ENCODE measurements at regions not wholly inside any gene's neighbourhood (a gene's known extent, or its start where the extent isn't known, plus 50 kb on each side); places are given as distances from the start of the nearest gene placed in this dataset.
A peak's percentile ranks its signal among the peaks of the same experiment; 100 is the strongest.

GRCh38 chr15:35669432-35670045, 123.6 kb upstream of the DPH6 start:
- no peak for DNase-seq (ENCODE audit: low read depth)
- H3K4me3 ChIP-seq (ENCODE audit: low read depth, low read length) = no peak overlapping the region
- TF ChIP-seq, protein P1, sequence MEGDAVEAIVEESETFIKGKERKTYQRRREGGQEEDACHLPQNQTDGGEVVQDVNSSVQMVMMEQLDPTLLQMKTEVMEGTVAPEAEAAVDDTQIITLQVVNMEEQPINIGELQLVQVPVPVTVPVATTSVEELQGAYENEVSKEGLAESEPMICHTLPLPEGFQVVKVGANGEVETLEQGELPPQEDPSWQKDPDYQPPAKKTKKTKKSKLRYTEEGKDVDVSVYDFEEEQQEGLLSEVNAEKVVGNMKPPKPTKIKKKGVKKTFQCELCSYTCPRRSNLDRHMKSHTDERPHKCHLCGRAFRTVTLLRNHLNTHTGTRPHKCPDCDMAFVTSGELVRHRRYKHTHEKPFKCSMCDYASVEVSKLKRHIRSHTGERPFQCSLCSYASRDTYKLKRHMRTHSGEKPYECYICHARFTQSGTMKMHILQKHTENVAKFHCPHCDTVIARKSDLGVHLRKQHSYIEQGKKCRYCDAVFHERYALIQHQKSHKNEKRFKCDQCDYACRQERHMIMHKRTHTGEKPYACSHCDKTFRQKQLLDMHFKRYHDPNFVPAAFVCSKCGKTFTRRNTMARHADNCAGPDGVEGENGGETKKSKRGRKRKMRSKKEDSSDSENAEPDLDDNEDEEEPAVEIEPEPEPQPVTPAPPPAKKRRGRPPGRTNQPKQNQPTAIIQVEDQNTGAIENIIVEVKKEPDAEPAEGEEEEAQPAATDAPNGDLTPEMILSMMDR (conservative IDR thresholded peaks at IDR 0.05; ENCODE audit: low read depth, low read length) = no peak

DNA sequence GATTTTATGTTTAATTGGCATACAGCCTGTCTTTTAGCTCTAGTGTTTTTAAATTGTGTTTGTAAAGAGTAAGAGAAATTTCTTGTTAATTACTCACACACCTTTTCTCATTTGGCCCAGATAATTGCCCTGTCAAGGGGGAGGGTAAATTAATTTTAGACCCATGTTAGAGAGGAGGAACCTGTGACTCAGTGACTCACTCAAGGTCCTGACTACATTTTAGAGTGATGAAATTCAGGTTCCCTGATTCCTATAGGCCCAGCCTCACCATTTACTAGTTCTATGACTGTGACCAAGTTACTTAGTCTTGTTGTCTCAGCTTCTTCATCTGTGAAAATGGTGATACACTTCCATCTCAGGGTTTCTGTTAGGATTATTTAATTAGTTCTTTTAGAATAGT, 125.2 kb upstream of the DPH6 start:
- DNase-seq (ENCODE audit: low read depth) = peak; percentile 92

DNA sequence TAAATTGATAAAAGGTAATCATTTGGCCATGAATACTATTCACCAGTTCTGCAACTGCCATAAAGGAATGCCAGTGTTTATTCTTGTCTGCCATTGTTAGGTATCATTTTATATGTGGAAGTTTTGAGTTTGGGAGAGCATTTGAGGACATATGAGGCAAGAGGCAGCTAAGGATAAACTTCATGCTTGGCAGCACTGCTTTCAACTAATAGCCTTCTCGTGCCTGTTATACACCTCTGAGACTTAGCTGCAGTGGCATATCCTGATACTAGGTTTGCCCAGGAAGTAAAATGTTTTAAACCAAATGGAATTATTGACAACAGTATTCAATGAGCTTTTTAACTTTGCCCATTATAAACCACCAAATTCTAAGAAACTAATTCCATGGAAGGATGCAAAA, 126.0 kb upstream of the DPH6 start:
- H3K4me3 ChIP-seq (ENCODE audit: low read depth, low read length) = no peak overlapping the region
- DNase-seq (ENCODE audit: low read depth) = peak; percentile 64
- TF ChIP-seq, protein P1 (conservative IDR thresholded peaks at IDR 0.05; ENCODE audit: low read depth, low read length) = no peak

More for the DNA sequence above, 125.2 kb upstream of the DPH6 start:
- no peak overlapping the region for H3K4me3 ChIP-seq (ENCODE audit: low read depth, low read length)
- TF ChIP-seq, protein P1 (conservative IDR thresholded peaks at IDR 0.05; ENCODE audit: low read depth, low read length) = no peak

DNA sequence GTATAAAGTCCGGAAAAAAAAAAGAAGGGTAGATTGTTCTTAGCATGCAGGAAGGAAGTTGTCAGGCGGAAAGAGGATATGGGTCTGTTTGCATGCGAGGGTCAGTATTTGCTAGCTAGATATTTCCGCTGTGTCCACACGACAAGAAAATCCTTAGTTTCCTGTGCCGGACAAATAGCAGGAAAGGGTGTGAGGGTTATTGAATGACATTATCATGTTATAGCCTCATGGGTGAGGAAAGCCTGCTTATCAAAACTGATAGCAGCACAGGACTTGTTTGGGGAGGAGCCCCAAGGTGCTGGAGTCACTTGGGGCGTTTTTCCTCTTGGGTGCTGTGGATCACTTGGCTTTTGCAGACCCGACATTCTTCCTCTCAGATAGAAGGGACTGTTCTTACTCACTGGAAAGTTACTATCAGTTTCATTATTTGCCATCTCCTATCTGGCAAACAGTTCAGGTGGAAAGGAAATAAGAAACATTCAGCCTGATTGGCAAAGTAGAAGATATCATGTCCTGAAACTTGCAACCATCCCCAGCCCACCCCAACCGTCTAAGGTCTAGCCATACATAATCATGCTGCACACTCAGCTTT, 127.2 kb upstream of the DPH6 start:
- TF ChIP-seq, protein P1 (conservative IDR thresholded peaks at IDR 0.05; ENCODE audit: low read depth, low read length) = no peak
- DNase-seq (ENCODE audit: low read depth) = no peak
- no peak overlapping the region for H3K4me3 ChIP-seq (ENCODE audit: low read depth, low read length)

DNA sequence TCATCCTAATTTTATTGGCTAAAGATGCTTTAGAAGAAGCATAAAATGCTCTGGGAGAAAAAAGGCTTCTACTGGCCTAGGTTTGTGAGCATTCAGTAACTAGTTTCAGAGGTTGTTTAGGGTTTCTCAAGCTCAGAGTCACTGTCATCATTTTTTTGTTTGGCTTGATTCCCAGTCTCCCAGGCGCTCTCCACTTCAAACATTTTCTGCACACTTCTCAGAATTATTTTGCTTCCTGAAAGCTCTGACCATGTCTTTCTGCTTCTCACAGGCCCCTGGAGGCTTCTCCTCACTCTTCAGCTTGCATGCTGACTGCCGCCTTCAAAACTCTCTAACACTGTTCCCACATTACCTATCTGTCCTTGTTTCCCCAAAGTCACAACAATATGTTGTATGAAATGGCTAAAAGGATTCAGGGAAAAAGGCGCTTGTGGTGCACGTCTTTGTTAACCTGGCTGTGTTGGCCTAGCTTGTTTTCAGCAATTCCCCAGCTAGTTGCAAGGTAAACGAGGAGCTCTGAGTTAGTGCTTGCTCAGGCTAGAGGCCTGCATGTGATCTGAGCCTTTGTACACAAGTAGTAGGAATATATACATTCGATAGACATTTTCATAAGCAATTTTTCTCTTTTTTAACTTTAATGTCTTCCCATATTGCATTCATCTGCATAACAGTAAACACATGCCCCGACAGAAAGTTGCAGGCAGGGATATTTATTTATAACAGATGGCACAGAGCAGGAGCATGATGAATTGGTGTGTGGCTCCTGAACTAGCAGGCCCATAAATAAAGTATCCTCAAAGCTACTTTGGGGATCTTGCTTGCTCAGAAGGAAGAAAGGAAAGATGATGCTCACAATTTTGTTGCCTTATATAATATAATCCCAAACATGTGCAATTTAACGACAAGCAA, 129.2 kb upstream of the DPH6 start:
- DNase-seq (ENCODE audit: low read depth) = no peak
- no peak overlapping the region for H3K4me3 ChIP-seq (ENCODE audit: low read depth, low read length)
- TF ChIP-seq, protein P1 (conservative IDR thresholded peaks at IDR 0.05; ENCODE audit: low read depth, low read length) = no peak

DNA sequence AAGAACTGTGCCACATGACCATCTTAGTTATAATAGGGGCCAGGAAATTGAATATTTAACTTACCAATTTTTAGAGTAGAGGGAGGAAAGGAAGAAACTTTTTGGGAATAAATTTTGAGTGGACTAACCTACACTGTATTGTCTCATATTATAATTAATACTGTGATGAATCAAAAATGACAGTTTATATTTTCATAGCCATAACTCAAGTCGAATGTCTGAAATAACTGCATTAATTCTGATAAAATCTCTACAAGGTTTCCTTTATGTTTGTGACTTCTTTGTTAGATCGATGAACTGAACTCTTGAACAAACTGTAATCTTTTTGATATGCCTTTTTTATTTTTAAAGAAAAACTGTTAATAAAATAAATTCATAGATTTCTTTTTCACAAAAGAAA, 132.8 kb upstream of the DPH6 start:
- TF ChIP-seq, protein P1 (conservative IDR thresholded peaks at IDR 0.05; ENCODE audit: low read depth, low read length) = no peak
- DNase-seq (ENCODE audit: low read depth) = no peak
- no peak overlapping the region for H3K4me3 ChIP-seq (ENCODE audit: low read depth, low read length)

Data from epithelial cell of proximal tubule (primary cell).